HCT116 (cell line): ENCODE measurements at regions not wholly inside any gene's neighbourhood (a gene's known extent, or its start where the extent isn't known, plus 50 kb on each side); places are given as distances from the start of the nearest gene placed in this dataset.

Experiments
- ATAC-seq: fragments of 200-7000 bp; cut with Tn5 transposase; 2 replicates; pipeline ENCODE4 v1.9.1; 2020; ENCODE audit warnings: mild to moderate bottlenecking, moderate library complexity
- BruUV-seq: library from RNA; stranded (reverse); fragments of 400-500 nt; replicated peaks from 2 replicates; lab custom pipeline; 2021; lab: Mats Ljungman, UMichigan
- CTCF ChIA-PET: fragments of 300-600 bp; sonication (Branson Sonifier 250); formaldehyde crosslinking; loops from one replicate; lab custom pipeline; 2021; ENCODE audit warnings: antibody characterized with exemption; lab: Charles Lee
- POLR2A ChIA-PET: fragments of 300-600, 350-600 bp; sonication (Branson Sonifier 250); formaldehyde crosslinking; loops from one replicate; lab custom pipeline; 2021; ENCODE audit warnings: antibody characterized with exemption; lab: Charles Lee
- RAD21 ChIA-PET, 2 experiments: fragments of 300-600 bp; sonication (Branson Sonifier 250); formaldehyde crosslinking; loops; one replicate each; lab custom pipeline; 2023; ENCODE audit warnings: low total read pairs in 2 of 2; ENCODE audit not compliant: uncharacterized antibody in 2 of 2, unreplicated experiment in 2 of 2, low non-redundant PET in 1 of 2; lab: Charles Lee
- DNase-seq: peaks from one replicate; pipeline ENCODE4 v3.0.0-alpha.2; 2010; ENCODE audit warnings: low read depth, low spot score
- H2AFZ ChIP-seq: fragments of 200-600 bp; shearing (Covaris generic), sonication (generic); 2 replicates; pipeline ENCODE4 v1.6.1; 2017; ENCODE audit warnings: low read depth, mixed run types, mixed read lengths, antibody characterized with exemption, low read length; ENCODE audit not compliant: poor library complexity, severe bottlenecking
- H3K27ac ChIP-seq: 2 replicates; pipeline ENCODE4 v1.5.1; 2012; ENCODE audit warnings: low read depth, low read length
- H3K27me3 ChIP-seq: fragments of 200-600 bp; sonication (generic); 2 replicates; pipeline ENCODE4 v1.6.1; 2016; ENCODE audit warnings: mixed run types, low read length, mixed read lengths; ENCODE audit not compliant: insufficient read depth
- H3K36me3 ChIP-seq, 2 experiments: fragments of 200-500 bp in 1 of 2; fragments of 200-600 bp in 1 of 2; sonication (Bioruptor generic) in 1 of 2; sonication (generic) in 1 of 2; 2 replicates each; pipeline versions ENCODE4 v1.5.1 to v1.6.1; 2014 to 2016; ENCODE audit warnings: low read length in 2 of 2, inconsistent platforms in 1 of 2, mixed read lengths in 1 of 2, mixed run types in 1 of 2; ENCODE audit not compliant: insufficient read depth in 2 of 2, control insufficient read depth in 1 of 2
- H3K4me1 ChIP-seq, 2 experiments: fragments of 200-600 bp in 1 of 2; sonication (generic) in 1 of 2; 2 replicates each; pipeline versions ENCODE4 v1.5.1 to v1.6.1; 2012 to 2017; ENCODE audit warnings: low read length in 2 of 2, inconsistent platforms in 1 of 2, mild to moderate bottlenecking in 1 of 2, mixed read lengths in 1 of 2, mixed run types in 1 of 2, moderate library complexity in 1 of 2; ENCODE audit not compliant: insufficient read depth in 2 of 2, control insufficient read depth in 1 of 2
- H3K4me2 ChIP-seq: fragments of 200-600 bp; sonication (generic); 2 replicates; pipeline ENCODE4 v1.6.1; 2017; ENCODE audit warnings: mixed run types, low read length, mixed read lengths
- H3K4me3 ChIP-seq, 2 experiments: fragments of 200-600 bp in 1 of 2; sonication (generic) in 1 of 2; replicated peaks in 1 of 2; 2 replicates each; pipeline ENCODE4 v1.5.1; 2011 to 2016; ENCODE audit warnings: low read length in 2 of 2, control low read depth in 1 of 2, low read depth in 1 of 2, mild to moderate bottlenecking in 1 of 2, mixed read lengths in 1 of 2, mixed run types in 1 of 2
- H3K79me2 ChIP-seq: fragments of 200-600 bp; sonication (generic); 2 replicates; pipeline ENCODE4 v1.6.1; 2017; ENCODE audit warnings: mild to moderate bottlenecking, mixed run types, low read length, moderate library complexity, mixed read lengths; ENCODE audit not compliant: insufficient read depth
- H3K9ac ChIP-seq: fragments of 200-600 bp; sonication (generic); 2 replicates; pipeline ENCODE4 v1.6.1; 2016; ENCODE audit warnings: low read length, mixed read lengths
- H3K9me2 ChIP-seq: fragments of 200-600 bp; sonication (generic), shearing (Covaris generic); 2 replicates; pipeline ENCODE4 v1.6.1; 2017; ENCODE audit warnings: mixed run types, mild to moderate bottlenecking, moderate library complexity; ENCODE audit not compliant: insufficient read depth
- H3K9me3 ChIP-seq, 2 experiments: fragments of 200-500 bp in 1 of 2; fragments of 200-600 bp in 1 of 2; sonication (Bioruptor generic) in 1 of 2; sonication (generic) in 1 of 2; 2 replicates each; pipeline ENCODE4 v1.6.1; 2014 to 2017; ENCODE audit warnings: low read length in 2 of 2, mixed read lengths in 2 of 2, inconsistent platforms in 1 of 2, low read depth in 1 of 2, mild to moderate bottlenecking in 1 of 2, mixed run types in 1 of 2, moderate library complexity in 1 of 2; ENCODE audit not compliant: control insufficient read depth in 1 of 2, insufficient read depth in 1 of 2
- H4K20me1 ChIP-seq: fragments of 200-600 bp; sonication (generic), shearing (Covaris generic); 2 replicates; pipeline ENCODE4 v1.6.1; 2017; ENCODE audit warnings: mixed run types, mild to moderate bottlenecking, moderate library complexity; ENCODE audit not compliant: insufficient read depth
- CTCF ChIP-seq, 3 experiments: fragments of 200-600 bp in 1 of 3; sonication (generic) in 1 of 3; IDR thresholded peaks in 2 of 3; conservative IDR thresholded peaks in 1 of 3; 2 replicates each; pipeline ENCODE4 v1.5.1; 2012 to 2017; ENCODE audit warnings: low read depth in 2 of 3, low read length in 2 of 3, antibody characterized with exemption in 1 of 3, borderline replicate concordance in 1 of 3, control low read depth in 1 of 3, mild to moderate bottlenecking in 1 of 3, mixed read lengths in 1 of 3, mixed run types in 1 of 3, moderate library complexity in 1 of 3; ENCODE audit not compliant: insufficient read depth in 1 of 3
- EZH2phosphoT487 ChIP-seq: fragments of 200-600 bp; IDR thresholded peaks from 2 replicates; pipeline ENCODE4 v1.6.1; 2018; ENCODE audit warnings: antibody characterized with exemption, borderline replicate concordance
- POLR2A ChIP-seq: IDR thresholded peaks from 2 replicates; pipeline ENCODE4 v1.7.0; 2011; ENCODE audit warnings: borderline replicate concordance; ENCODE audit not compliant: insufficient read depth, insufficient read length; ENCODE audit errors: extremely low read depth
- POLR2AphosphoS5 ChIP-seq: IDR thresholded peaks from 2 replicates; pipeline ENCODE4 v1.6.1; 2011; ENCODE audit warnings: mild to moderate bottlenecking, low read depth, low read length, moderate library complexity
- REST ChIP-seq: IDR thresholded peaks from 2 replicates; pipeline ENCODE4 v1.6.1; 2012; ENCODE audit warnings: low read depth
- intact Hi-C: fragments of 100-400 bp; cut with micrococcal nuclease; formaldehyde crosslinking; loops from 2 replicates; pipeline ENCODE4 v1.10.0; 2022

- intact Hi-C loops, result no loop called here
- H3K9me2 ChIP-seq, result no peaks in the 10 kb centered on the region
- H3K4me1 ChIP-seq, result no peaks in the 10 kb centered on the region
- H3K36me3 ChIP-seq, result no peaks in the 10 kb centered on the region
- no peak overlapping the region for H3K9ac ChIP-seq
- no peaks in the 10 kb centered on the region for H3K9me3 ChIP-seq
- ChIA-PET CTCF (no interaction called here), RAD21 (no interaction called here)
- H4K20me1 ChIP-seq, result no peaks in the 10 kb centered on the region
- DNase-seq, result no peak
- BruUV-seq, result no TSS peak
- H2AFZ ChIP-seq, result no peak overlapping the region
- H3K79me2 ChIP-seq, result no peaks in the 10 kb centered on the region
- H3K4me3 ChIP-seq, result no peak overlapping the region
- no peak for TF ChIP-seq POLR2A
- no peak for TF ChIP-seq POLR2AphosphoS5
- no peak for TF ChIP-seq EZH2phosphoT487
- no peak for TF ChIP-seq REST
- TF ChIP-seq CTCF (IDR thresholded peaks at IDR 0.05 in 2 of 3, conservative IDR thresholded peaks at IDR 0.05 in 1 of 3; ENCODE audit: borderline replicate concordance in 1 of 3, insufficient read depth in 1 of 3, low read depth in 2 of 3, low read length in 2 of 3), result no peak
- TF ChIP-seq, all 23 proteins: peak for 0
- Histone ChIP-seq H3K4me2 (no peak overlapping the region), H3K27me3 (no peaks in the 10 kb centered on the region), H3K27ac (no peak overlapping the region)
- POLR2A ChIA-PET, result no interaction called here
- ATAC-seq, result no peak
These were observed 74.3 kb upstream of the KYNU start for GRCh38 chr2:142803158-142803557.
